HCT116 (cell line): ENCODE measurements at regions not wholly inside any gene's neighbourhood (a gene's known extent, or its start where the extent isn't known, plus 50 kb on each side); places are given as distances from the start of the nearest gene placed in this dataset.

ENCODE experiments used
- ATAC-seq: fragments of 200-7000 bp; cut with Tn5 transposase; 2 replicates; pipeline ENCODE4 v1.9.1; 2020; ENCODE audit warnings: mild to moderate bottlenecking, moderate library complexity
- BruUV-seq: library from RNA; stranded (reverse); fragments of 400-500 nt; replicated peaks from 2 replicates; lab custom pipeline; 2021; lab: Mats Ljungman, UMichigan
- CTCF ChIA-PET: fragments of 300-600 bp; sonication (Branson Sonifier 250); formaldehyde crosslinking; loops from one replicate; lab custom pipeline; 2021; ENCODE audit warnings: antibody characterized with exemption; lab: Charles Lee
- POLR2A ChIA-PET: fragments of 300-600, 350-600 bp; sonication (Branson Sonifier 250); formaldehyde crosslinking; loops from one replicate; lab custom pipeline; 2021; ENCODE audit warnings: antibody characterized with exemption; lab: Charles Lee
- RAD21 ChIA-PET, 2 experiments: fragments of 300-600 bp; sonication (Branson Sonifier 250); formaldehyde crosslinking; loops; one replicate each; lab custom pipeline; 2023; ENCODE audit warnings: low total read pairs in 2 of 2; ENCODE audit not compliant: uncharacterized antibody in 2 of 2, unreplicated experiment in 2 of 2, low non-redundant PET in 1 of 2; lab: Charles Lee
- DNase-seq: peaks from one replicate; pipeline ENCODE4 v3.0.0-alpha.2; 2010; ENCODE audit warnings: low read depth, low spot score
- H2AFZ ChIP-seq: fragments of 200-600 bp; shearing (Covaris generic), sonication (generic); 2 replicates; pipeline ENCODE4 v1.6.1; 2017; ENCODE audit warnings: low read depth, mixed run types, mixed read lengths, antibody characterized with exemption, low read length; ENCODE audit not compliant: poor library complexity, severe bottlenecking
- H3K27ac ChIP-seq: 2 replicates; pipeline ENCODE4 v1.5.1; 2012; ENCODE audit warnings: low read depth, low read length
- H3K27me3 ChIP-seq: fragments of 200-600 bp; sonication (generic); 2 replicates; pipeline ENCODE4 v1.6.1; 2016; ENCODE audit warnings: mixed run types, low read length, mixed read lengths; ENCODE audit not compliant: insufficient read depth
- H3K36me3 ChIP-seq, 2 experiments: fragments of 200-500 bp in 1 of 2; fragments of 200-600 bp in 1 of 2; sonication (Bioruptor generic) in 1 of 2; sonication (generic) in 1 of 2; 2 replicates each; pipeline versions ENCODE4 v1.5.1 to v1.6.1; 2014 to 2016; ENCODE audit warnings: low read length in 2 of 2, inconsistent platforms in 1 of 2, mixed read lengths in 1 of 2, mixed run types in 1 of 2; ENCODE audit not compliant: insufficient read depth in 2 of 2, control insufficient read depth in 1 of 2
- H3K4me1 ChIP-seq, 2 experiments: fragments of 200-600 bp in 1 of 2; sonication (generic) in 1 of 2; 2 replicates each; pipeline versions ENCODE4 v1.5.1 to v1.6.1; 2012 to 2017; ENCODE audit warnings: low read length in 2 of 2, inconsistent platforms in 1 of 2, mild to moderate bottlenecking in 1 of 2, mixed read lengths in 1 of 2, mixed run types in 1 of 2, moderate library complexity in 1 of 2; ENCODE audit not compliant: insufficient read depth in 2 of 2, control insufficient read depth in 1 of 2
- H3K4me2 ChIP-seq: fragments of 200-600 bp; sonication (generic); 2 replicates; pipeline ENCODE4 v1.6.1; 2017; ENCODE audit warnings: mixed run types, low read length, mixed read lengths
- H3K4me3 ChIP-seq, 2 experiments: fragments of 200-600 bp in 1 of 2; sonication (generic) in 1 of 2; replicated peaks in 1 of 2; 2 replicates each; pipeline ENCODE4 v1.5.1; 2011 to 2016; ENCODE audit warnings: low read length in 2 of 2, control low read depth in 1 of 2, low read depth in 1 of 2, mild to moderate bottlenecking in 1 of 2, mixed read lengths in 1 of 2, mixed run types in 1 of 2
- H3K79me2 ChIP-seq: fragments of 200-600 bp; sonication (generic); 2 replicates; pipeline ENCODE4 v1.6.1; 2017; ENCODE audit warnings: mild to moderate bottlenecking, mixed run types, low read length, moderate library complexity, mixed read lengths; ENCODE audit not compliant: insufficient read depth
- H3K9ac ChIP-seq: fragments of 200-600 bp; sonication (generic); 2 replicates; pipeline ENCODE4 v1.6.1; 2016; ENCODE audit warnings: low read length, mixed read lengths
- H3K9me2 ChIP-seq: fragments of 200-600 bp; sonication (generic), shearing (Covaris generic); 2 replicates; pipeline ENCODE4 v1.6.1; 2017; ENCODE audit warnings: mixed run types, mild to moderate bottlenecking, moderate library complexity; ENCODE audit not compliant: insufficient read depth
- H3K9me3 ChIP-seq, 2 experiments: fragments of 200-500 bp in 1 of 2; fragments of 200-600 bp in 1 of 2; sonication (Bioruptor generic) in 1 of 2; sonication (generic) in 1 of 2; 2 replicates each; pipeline ENCODE4 v1.6.1; 2014 to 2017; ENCODE audit warnings: low read length in 2 of 2, mixed read lengths in 2 of 2, inconsistent platforms in 1 of 2, low read depth in 1 of 2, mild to moderate bottlenecking in 1 of 2, mixed run types in 1 of 2, moderate library complexity in 1 of 2; ENCODE audit not compliant: control insufficient read depth in 1 of 2, insufficient read depth in 1 of 2
- H4K20me1 ChIP-seq: fragments of 200-600 bp; sonication (generic), shearing (Covaris generic); 2 replicates; pipeline ENCODE4 v1.6.1; 2017; ENCODE audit warnings: mixed run types, mild to moderate bottlenecking, moderate library complexity; ENCODE audit not compliant: insufficient read depth
- CBX3 ChIP-seq: IDR thresholded peaks from 2 replicates; pipeline ENCODE4 v1.6.1; 2012; ENCODE audit warnings: low read depth
- EGR1 ChIP-seq: IDR thresholded peaks from 2 replicates; pipeline ENCODE4 v1.6.1; 2012; ENCODE audit warnings: low read depth
- EZH2 ChIP-seq: fragments of 200-600 bp; sonication (generic); IDR thresholded peaks from 2 replicates; pipeline ENCODE4 v1.6.1; 2017; ENCODE audit warnings: antibody characterized with exemption, mixed run types
- EZH2phosphoT487 ChIP-seq: fragments of 200-600 bp; IDR thresholded peaks from 2 replicates; pipeline ENCODE4 v1.6.1; 2018; ENCODE audit warnings: antibody characterized with exemption, borderline replicate concordance
- FOSL1 ChIP-seq: IDR thresholded peaks from 2 replicates; pipeline ENCODE4 v1.6.1; 2012; ENCODE audit warnings: low read depth
- POLR2AphosphoS5 ChIP-seq: IDR thresholded peaks from 2 replicates; pipeline ENCODE4 v1.6.1; 2011; ENCODE audit warnings: mild to moderate bottlenecking, low read depth, low read length, moderate library complexity
- SRF ChIP-seq: IDR thresholded peaks from 2 replicates; pipeline ENCODE4 v1.6.1; 2012; ENCODE audit warnings: low read depth
- TCF7L2 ChIP-seq: IDR thresholded peaks from 2 replicates; pipeline ENCODE4 v1.7.0; 2011; ENCODE audit warnings: borderline replicate concordance, inconsistent platforms; ENCODE audit not compliant: insufficient read depth, insufficient read length; ENCODE audit errors: extremely low read depth
- ZFX ChIP-seq: fragments of 450-650 bp; IDR thresholded peaks from 2 replicates; pipeline ENCODE4 v1.6.1; 2017
- ZNF274 ChIP-seq: fragments of 200-500 bp; sonication (Bioruptor generic); IDR thresholded peaks from 2 replicates; pipeline ENCODE4 v1.6.1; 2014; ENCODE audit warnings: mild to moderate bottlenecking, low read depth, low read length, inconsistent platforms
- intact Hi-C: fragments of 100-400 bp; cut with micrococcal nuclease; formaldehyde crosslinking; loops from 2 replicates; pipeline ENCODE4 v1.10.0; 2022
- TF ChIP-seq, protein P1 (sequence below): IDR thresholded peaks from 2 replicates; pipeline ENCODE4 v1.6.1; 2011; ENCODE audit warnings: mild to moderate bottlenecking, low read length, moderate library complexity; ENCODE audit not compliant: insufficient replicate concordance; ENCODE audit errors: extremely low read depth
- TF ChIP-seq, protein P2 (sequence below): IDR thresholded peaks from 2 replicates; pipeline ENCODE4 v1.6.1; 2012; ENCODE audit warnings: low read depth
- TF ChIP-seq, protein P3 (sequence below): IDR thresholded peaks from 2 replicates; pipeline ENCODE4 v1.6.1; 2012
- TF ChIP-seq, protein P4 (sequence below), 3 experiments: fragments of 200-600 bp in 1 of 3; sonication (generic) in 1 of 3; IDR thresholded peaks in 2 of 3; conservative IDR thresholded peaks in 1 of 3; 2 replicates each; pipeline ENCODE4 v1.5.1; 2012 to 2017; ENCODE audit warnings: low read depth in 2 of 3, low read length in 2 of 3, antibody characterized with exemption in 1 of 3, borderline replicate concordance in 1 of 3, control low read depth in 1 of 3, mild to moderate bottlenecking in 1 of 3, mixed read lengths in 1 of 3, mixed run types in 1 of 3, moderate library complexity in 1 of 3; ENCODE audit not compliant: insufficient read depth in 1 of 3
- TF ChIP-seq, protein P5 (sequence below): IDR thresholded peaks from 2 replicates; pipeline ENCODE4 v1.6.1; 2012

DNA sequence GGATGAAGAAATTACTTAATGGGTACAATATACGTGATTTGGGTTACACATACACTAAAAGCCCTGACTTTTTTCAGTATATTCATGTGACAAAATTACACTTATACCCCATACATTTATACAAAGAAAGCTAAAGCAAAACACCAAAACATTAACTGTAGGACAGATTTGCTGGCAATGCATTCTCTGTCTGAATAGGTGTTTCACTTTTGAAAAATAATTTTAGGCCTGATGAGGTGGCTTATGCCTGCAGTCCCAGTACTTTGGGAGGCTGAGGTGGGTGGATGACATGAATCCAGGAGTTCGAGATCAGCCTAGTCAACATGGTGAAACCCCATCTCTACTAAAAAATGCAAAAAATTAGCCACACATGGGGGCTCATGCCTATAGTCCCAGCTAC lies 301.5 kb upstream of the FAM98A start:
- Histone ChIP-seq H3K9me3 (no peaks in the 10 kb centered on the region), H3K27me3 (no peaks in the 10 kb centered on the region), H3K36me3 (no peaks in the 10 kb centered on the region), H3K79me2 (no peaks in the 10 kb centered on the region), H4K20me1 (no peaks in the 10 kb centered on the region), H3K9ac (no peak overlapping the region), H3K4me2 (no peak overlapping the region), H3K4me3 (no peak overlapping the region), H3K4me1 (no peaks in the 10 kb centered on the region), H3K9me2 (no peaks in the 10 kb centered on the region), H2AFZ (no peak overlapping the region), H3K27ac (no peak overlapping the region)
- no peak for DNase-seq
- ATAC-seq: no peak
- ChIA-PET POLR2A (no interaction called here), CTCF (no interaction called here), RAD21 (no interaction called here)
- BruUV-seq: no TSS peak
- intact Hi-C loops: no loop called here
- TF ChIP-seq POLR2AphosphoS5 (no peak), EZH2 (no peak), ZFX (no peak), TCF7L2 (no peak), FOSL1 (no peak), EZH2phosphoT487 (no peak), ZNF274 (no peak), EGR1 (no peak), SRF (no peak), CBX3 (no peak)
- TF ChIP-seq, protein P1, sequence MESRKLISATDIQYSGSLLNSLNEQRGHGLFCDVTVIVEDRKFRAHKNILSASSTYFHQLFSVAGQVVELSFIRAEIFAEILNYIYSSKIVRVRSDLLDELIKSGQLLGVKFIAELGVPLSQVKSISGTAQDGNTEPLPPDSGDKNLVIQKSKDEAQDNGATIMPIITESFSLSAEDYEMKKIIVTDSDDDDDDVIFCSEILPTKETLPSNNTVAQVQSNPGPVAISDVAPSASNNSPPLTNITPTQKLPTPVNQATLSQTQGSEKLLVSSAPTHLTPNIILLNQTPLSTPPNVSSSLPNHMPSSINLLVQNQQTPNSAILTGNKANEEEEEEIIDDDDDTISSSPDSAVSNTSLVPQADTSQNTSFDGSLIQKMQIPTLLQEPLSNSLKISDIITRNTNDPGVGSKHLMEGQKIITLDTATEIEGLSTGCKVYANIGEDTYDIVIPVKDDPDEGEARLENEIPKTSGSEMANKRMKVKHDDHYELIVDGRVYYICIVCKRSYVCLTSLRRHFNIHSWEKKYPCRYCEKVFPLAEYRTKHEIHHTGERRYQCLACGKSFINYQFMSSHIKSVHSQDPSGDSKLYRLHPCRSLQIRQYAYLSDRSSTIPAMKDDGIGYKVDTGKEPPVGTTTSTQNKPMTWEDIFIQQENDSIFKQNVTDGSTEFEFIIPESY: no peak
- TF ChIP-seq, protein P2, sequence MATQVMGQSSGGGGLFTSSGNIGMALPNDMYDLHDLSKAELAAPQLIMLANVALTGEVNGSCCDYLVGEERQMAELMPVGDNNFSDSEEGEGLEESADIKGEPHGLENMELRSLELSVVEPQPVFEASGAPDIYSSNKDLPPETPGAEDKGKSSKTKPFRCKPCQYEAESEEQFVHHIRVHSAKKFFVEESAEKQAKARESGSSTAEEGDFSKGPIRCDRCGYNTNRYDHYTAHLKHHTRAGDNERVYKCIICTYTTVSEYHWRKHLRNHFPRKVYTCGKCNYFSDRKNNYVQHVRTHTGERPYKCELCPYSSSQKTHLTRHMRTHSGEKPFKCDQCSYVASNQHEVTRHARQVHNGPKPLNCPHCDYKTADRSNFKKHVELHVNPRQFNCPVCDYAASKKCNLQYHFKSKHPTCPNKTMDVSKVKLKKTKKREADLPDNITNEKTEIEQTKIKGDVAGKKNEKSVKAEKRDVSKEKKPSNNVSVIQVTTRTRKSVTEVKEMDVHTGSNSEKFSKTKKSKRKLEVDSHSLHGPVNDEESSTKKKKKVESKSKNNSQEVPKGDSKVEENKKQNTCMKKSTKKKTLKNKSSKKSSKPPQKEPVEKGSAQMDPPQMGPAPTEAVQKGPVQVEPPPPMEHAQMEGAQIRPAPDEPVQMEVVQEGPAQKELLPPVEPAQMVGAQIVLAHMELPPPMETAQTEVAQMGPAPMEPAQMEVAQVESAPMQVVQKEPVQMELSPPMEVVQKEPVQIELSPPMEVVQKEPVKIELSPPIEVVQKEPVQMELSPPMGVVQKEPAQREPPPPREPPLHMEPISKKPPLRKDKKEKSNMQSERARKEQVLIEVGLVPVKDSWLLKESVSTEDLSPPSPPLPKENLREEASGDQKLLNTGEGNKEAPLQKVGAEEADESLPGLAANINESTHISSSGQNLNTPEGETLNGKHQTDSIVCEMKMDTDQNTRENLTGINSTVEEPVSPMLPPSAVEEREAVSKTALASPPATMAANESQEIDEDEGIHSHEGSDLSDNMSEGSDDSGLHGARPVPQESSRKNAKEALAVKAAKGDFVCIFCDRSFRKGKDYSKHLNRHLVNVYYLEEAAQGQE: no peak
- TF ChIP-seq, protein P3, sequence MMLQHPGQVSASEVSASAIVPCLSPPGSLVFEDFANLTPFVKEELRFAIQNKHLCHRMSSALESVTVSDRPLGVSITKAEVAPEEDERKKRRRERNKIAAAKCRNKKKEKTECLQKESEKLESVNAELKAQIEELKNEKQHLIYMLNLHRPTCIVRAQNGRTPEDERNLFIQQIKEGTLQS: no peak
- TF ChIP-seq, protein P4, sequence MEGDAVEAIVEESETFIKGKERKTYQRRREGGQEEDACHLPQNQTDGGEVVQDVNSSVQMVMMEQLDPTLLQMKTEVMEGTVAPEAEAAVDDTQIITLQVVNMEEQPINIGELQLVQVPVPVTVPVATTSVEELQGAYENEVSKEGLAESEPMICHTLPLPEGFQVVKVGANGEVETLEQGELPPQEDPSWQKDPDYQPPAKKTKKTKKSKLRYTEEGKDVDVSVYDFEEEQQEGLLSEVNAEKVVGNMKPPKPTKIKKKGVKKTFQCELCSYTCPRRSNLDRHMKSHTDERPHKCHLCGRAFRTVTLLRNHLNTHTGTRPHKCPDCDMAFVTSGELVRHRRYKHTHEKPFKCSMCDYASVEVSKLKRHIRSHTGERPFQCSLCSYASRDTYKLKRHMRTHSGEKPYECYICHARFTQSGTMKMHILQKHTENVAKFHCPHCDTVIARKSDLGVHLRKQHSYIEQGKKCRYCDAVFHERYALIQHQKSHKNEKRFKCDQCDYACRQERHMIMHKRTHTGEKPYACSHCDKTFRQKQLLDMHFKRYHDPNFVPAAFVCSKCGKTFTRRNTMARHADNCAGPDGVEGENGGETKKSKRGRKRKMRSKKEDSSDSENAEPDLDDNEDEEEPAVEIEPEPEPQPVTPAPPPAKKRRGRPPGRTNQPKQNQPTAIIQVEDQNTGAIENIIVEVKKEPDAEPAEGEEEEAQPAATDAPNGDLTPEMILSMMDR (IDR thresholded peaks at IDR 0.05 in 2 of 3, conservative IDR thresholded peaks at IDR 0.05 in 1 of 3; ENCODE audit: borderline replicate concordance in 1 of 3, insufficient read depth in 1 of 3, low read depth in 2 of 3, low read length in 2 of 3): no peak
- TF ChIP-seq, protein P5, sequence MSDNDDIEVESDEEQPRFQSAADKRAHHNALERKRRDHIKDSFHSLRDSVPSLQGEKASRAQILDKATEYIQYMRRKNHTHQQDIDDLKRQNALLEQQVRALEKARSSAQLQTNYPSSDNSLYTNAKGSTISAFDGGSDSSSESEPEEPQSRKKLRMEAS: no peak
